NT2/D1 (cell line): ENCODE measurements at regions not wholly inside any gene's neighbourhood (a gene's known extent, or its start where the extent isn't known, plus 50 kb on each side); places are given as distances from the start of the nearest gene placed in this dataset.

Experiments
- DNase-seq: peaks from one replicate; pipeline ENCODE4 v3.0.0-alpha.2; 2011; ENCODE audit warnings: low read depth, low spot score
- H3K27me3 ChIP-seq: 2 replicates; pipeline ENCODE4 v1.6.0; 2011; ENCODE audit warnings: mild to moderate bottlenecking; ENCODE audit not compliant: insufficient read length, insufficient read depth
- H3K36me3 ChIP-seq: 2 replicates; pipeline ENCODE4 v1.6.1; 2011; ENCODE audit warnings: mild to moderate bottlenecking, low read length, mixed read lengths; ENCODE audit not compliant: insufficient read depth, insufficient read length
- H3K4me1 ChIP-seq: 2 replicates; pipeline ENCODE4 v1.5.1; 2011; ENCODE audit not compliant: insufficient read depth, insufficient read length
- H3K4me3 ChIP-seq: 2 replicates; pipeline ENCODE4 v1.5.1; 2011; ENCODE audit warnings: low read depth; ENCODE audit not compliant: insufficient read length
- H3K9ac ChIP-seq: 2 replicates; pipeline ENCODE4 v1.6.0; 2011; ENCODE audit warnings: low read depth; ENCODE audit not compliant: insufficient read length
- H3K9me3 ChIP-seq: 2 replicates; pipeline ENCODE4 v1.5.1; 2011; ENCODE audit warnings: mild to moderate bottlenecking, low read length; ENCODE audit not compliant: insufficient read depth
- SUZ12 ChIP-seq: IDR thresholded peaks from 2 replicates; pipeline ENCODE4 v1.6.1; 2011; ENCODE audit not compliant: insufficient read length, insufficient read depth; ENCODE audit errors: extremely low read depth
- YY1 ChIP-seq: IDR thresholded peaks from 2 replicates; pipeline ENCODE4 v1.6.1; 2011; ENCODE audit not compliant: insufficient read length, insufficient read depth
- ZNF274 ChIP-seq: IDR thresholded peaks from 2 replicates; pipeline ENCODE4 v1.6.1; 2011; ENCODE audit warnings: mild to moderate bottlenecking, low read depth, low read length

DNA sequence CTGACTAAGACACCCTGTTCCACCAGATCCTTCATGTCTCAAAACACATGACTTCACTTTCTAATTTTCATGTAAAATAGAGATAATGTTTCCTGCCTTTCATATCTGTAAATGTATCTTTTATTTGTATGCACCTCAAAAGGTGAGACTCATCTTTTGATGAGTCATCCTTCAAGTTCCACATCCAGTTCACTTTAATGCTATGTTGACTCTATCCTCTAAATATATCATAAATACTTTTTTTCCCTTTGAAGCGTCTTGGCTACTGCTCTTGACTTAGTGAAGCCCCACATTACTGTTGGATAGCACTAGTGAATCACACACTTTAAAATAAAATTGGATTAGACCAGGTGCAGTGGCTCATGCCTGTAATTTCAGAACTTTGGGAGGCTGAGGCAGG is 741.1 kb downstream of the VGLL3 start:
- DNase-seq = no peak
- Histone ChIP-seq H3K4me1 (no peaks in the 10 kb centered on the region), H3K9ac (no peak overlapping the region), H3K4me3 (no peak overlapping the region), H3K27me3 (no peaks in the 10 kb centered on the region), H3K9me3 (no peaks in the 10 kb centered on the region), H3K36me3 (no peaks in the 10 kb centered on the region)
- no peak for TF ChIP-seq SUZ12
- no peak for TF ChIP-seq ZNF274

- peak; percentile 5 for DNase-seq
- no peak overlapping the region for H3K4me3 ChIP-seq
- H3K27me3 ChIP-seq = no peaks in the 10 kb centered on the region
- no peaks in the 10 kb centered on the region for H3K4me1 ChIP-seq
- no peak for TF ChIP-seq ZNF274
- no peak for TF ChIP-seq SUZ12
- no peak for TF ChIP-seq YY1
- no peak overlapping the region for H3K9ac ChIP-seq
- no peaks in the 10 kb centered on the region for H3K9me3 ChIP-seq
- H3K36me3 ChIP-seq = no peaks in the 10 kb centered on the region
Observed at GRCh38 chr3:86245360-86245759, 745.6 kb downstream of the VGLL3 start.

- DNase-seq = no peak
- no peaks in the 10 kb centered on the region for H3K36me3 ChIP-seq
- H3K4me3 ChIP-seq = no peak overlapping the region
- no peak overlapping the region for H3K9ac ChIP-seq
- no peaks in the 10 kb centered on the region for H3K27me3 ChIP-seq
- no peaks in the 10 kb centered on the region for H3K4me1 ChIP-seq
- no peaks in the 10 kb centered on the region for H3K9me3 ChIP-seq
- TF ChIP-seq SUZ12 (no peak), ZNF274 (no peak), YY1 (no peak)
Observed at GRCh38 chr3:86244905-86245304, 746.0 kb downstream of the VGLL3 start.

DNA sequence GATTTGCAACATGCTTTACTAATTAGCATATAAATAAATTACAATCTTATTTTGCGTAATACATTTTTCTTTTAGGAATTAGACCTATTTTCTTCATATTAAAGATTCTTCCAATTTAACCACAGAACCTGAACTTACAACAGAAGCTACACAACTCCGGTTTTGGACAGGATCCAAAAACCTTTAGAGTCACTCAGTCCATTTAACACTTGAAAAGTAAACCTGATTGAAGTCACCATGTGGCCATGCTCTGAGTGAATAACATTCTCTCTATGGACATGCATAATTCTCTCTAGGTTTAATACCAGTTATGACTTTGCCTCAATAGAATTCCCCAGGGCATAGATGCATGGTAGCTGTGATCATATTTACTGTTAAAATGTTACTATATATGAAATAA is 751.0 kb downstream of the VGLL3 start:
- Histone ChIP-seq H3K4me3 (no peak overlapping the region), H3K9me3 (no peaks in the 10 kb centered on the region), H3K27me3 (no peaks in the 10 kb centered on the region), H3K36me3 (no peaks in the 10 kb centered on the region), H3K4me1 (no peaks in the 10 kb centered on the region), H3K9ac (no peak overlapping the region)
- TF ChIP-seq ZNF274 (no peak), SUZ12 (no peak), YY1 (no peak)
- DNase-seq = no peak

DNA sequence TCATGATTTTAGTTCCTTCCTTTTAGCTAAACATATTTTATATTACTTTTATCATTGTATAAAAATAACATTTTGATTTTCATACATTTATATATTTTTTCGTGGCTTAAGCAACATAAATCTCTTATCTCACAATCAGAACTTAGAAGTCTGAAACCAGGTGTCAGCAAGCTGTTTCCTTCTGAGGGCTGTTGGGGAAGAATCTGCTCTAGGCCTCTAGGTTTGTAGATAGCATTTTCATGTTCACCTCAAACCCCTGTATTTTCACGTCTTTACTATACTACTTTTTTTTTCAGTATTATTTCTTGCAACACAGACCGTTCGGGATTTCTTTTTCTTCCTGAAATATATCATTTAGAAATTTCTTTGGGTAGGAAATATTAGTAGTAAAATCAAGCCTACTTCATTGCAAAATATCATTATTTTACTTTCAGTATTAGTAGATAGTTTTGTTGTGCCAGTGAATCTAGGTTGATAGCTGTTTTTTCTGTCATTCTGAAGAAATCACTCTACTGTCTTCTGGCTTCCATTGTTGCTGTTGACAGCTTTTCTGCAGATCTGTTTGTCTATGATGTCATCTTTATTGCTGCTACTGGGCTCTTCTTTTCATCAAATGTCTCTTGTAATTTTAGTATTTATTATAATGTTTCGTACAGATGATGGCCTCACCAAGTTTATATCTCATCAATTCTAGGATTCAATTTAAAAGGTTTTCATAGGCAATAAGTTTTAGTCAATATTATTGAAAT is 756.3 kb downstream of the VGLL3 start:
- DNase-seq = no peak
- Histone ChIP-seq H3K9ac (no peak overlapping the region), H3K4me3 (no peak overlapping the region), H3K36me3 (no peaks in the 10 kb centered on the region), H3K27me3 (no peaks in the 10 kb centered on the region), H3K4me1 (no peaks in the 10 kb centered on the region), H3K9me3 (no peaks in the 10 kb centered on the region)
- TF ChIP-seq ZNF274 (no peak), SUZ12 (no peak)

DNA sequence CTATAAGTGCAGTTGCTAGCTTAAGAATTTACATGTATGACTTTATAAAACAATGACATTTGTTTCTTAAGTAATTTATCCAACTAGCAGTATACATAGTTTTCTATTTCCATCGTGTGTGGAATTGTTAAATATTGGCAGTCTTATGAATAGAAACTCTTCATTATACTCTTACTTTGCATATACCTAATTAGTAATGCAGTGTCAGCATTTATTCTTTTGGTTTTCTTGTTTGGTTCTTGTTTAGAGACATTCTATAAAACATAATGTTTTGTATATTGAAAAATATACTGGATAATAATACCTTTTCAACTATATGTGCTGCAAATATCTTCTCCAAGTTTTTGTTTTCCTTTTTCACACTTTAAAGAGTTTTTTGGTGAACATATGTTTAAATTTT is 760.2 kb downstream of the VGLL3 start:
- TF ChIP-seq YY1 = no peak
- TF ChIP-seq SUZ12 = no peak
- no peak for TF ChIP-seq ZNF274

DNA sequence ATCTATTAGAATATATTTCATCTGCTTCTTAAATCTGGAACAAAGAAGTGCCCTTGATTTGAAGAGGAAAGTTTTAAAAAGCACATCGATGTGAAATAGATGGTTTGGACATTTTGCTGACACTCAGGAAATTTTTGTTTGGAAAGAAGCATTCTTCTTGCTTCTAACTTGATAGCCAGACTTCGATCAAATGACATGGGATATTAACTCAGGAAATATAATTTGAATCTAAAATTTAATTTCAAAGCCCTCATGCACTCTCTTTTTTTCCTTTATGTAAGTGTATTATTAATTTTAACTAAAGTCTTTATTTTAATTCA is 761.2 kb downstream of the VGLL3 start:
- Histone ChIP-seq H3K9ac (no peak overlapping the region), H3K4me3 (no peak overlapping the region), H3K9me3 (no peaks in the 10 kb centered on the region), H3K27me3 (no peaks in the 10 kb centered on the region), H3K4me1 (no peaks in the 10 kb centered on the region), H3K36me3 (no peaks in the 10 kb centered on the region)
- DNase-seq = no peak
- no peak for TF ChIP-seq YY1
- TF ChIP-seq ZNF274 = no peak
- no peak for TF ChIP-seq SUZ12

More for the DNA sequence above, 760.2 kb downstream of the VGLL3 start:
- H3K4me1 ChIP-seq = no peaks in the 10 kb centered on the region
- no peaks in the 10 kb centered on the region for H3K27me3 ChIP-seq
- H3K9me3 ChIP-seq = no peaks in the 10 kb centered on the region
- H3K9ac ChIP-seq = no peak overlapping the region
- no peak for DNase-seq
- no peaks in the 10 kb centered on the region for H3K36me3 ChIP-seq
- H3K4me3 ChIP-seq = no peak overlapping the region
